LHCN-M2 (cell line): ENCODE measurements at regions not wholly inside any gene's neighbourhood (a gene's known extent, or its start where the extent isn't known, plus 50 kb on each side); places are given as distances from the start of the nearest gene placed in this dataset.
"Not testable (repeated sequence)": the region's sequence is repeated elsewhere in the genome, so short reads cannot be mapped to it uniquely, and the experiment has no call there.

Experiments
- DNase-seq: peaks from one replicate; pipeline ENCODE4 v3.0.0-alpha.2; 2012; ENCODE audit warnings: low read depth

DNA sequence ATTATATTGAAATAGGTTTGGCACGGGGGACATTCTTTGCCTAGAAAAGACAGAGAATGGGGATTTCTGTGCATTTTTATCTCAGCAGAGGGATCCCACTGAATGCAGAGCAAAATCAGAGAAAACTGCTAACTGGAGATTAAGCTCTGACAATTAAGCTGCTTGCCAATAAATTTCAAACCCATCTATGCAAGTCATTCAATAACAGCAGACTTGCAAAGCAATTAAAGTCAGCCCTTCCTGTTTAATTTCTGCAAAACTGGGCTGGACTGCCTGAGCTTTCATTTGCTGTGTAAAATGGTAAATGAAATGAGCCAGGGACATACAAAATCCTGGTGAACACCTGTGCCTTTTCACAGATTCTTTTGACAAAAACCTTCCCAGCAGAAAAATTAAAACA, 1273.9 kb upstream of the CNTN5 start:
- no peak for DNase-seq

DNA sequence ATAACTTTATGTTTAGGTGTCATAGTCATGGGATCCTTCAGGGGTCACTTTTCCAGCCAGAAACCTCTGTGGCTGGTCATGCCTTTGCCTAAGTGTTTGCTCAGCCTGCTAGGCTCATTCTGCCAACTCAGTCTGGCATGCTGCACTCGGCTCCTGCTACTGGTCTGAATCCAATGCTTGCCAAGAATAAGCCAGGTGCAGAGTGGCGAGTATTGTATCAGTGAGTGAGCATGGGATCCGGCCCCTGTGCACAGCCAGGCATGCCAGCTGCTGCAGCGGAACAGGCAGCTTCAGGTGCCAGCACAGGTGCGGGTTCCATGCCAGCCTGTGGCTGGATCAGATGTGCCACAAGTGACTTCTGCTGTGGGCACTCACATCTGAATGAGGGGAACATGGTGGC, 1269.3 kb upstream of the CNTN5 start:
- DNase-seq, result no peak

DNA sequence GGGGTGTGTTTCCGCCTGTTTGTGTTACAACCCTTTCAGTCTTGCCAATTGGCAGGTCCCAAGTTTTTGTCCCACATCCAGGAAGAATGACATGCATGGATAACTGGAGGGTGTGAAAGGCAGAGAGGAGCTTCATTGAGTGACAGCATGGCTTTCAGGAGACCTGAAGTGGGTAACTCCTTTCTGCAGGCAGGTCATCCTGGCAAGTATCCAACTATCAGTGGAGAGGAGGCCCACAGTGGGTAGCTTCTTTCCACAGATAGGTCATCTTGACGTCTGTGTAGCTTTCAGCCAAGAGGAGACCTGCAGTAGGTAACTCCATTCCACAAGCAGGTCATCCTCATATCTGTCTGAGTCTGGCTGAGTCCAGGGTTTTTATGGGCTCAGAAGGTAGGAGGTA, 1268.8 kb upstream of the CNTN5 start:
- no peak for DNase-seq

DNA sequence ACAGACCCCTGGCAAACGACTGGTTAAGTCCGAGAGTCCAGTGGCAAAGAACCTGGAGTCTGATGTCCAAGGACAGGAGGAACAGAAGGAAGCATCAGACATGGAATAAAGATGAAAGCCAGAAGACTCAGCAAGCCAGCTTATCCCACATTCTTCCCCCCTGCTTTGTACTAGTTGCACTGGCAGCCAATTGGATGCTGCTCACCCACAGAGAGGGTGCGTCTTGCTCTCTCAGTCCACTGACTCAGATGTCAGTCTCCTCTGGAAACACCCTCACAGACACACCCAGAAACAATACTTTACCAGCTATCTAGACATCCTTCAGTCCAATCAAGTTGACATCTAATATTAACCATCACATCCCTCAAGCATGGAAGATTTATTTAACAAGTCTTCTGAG, 1265.8 kb upstream of the CNTN5 start:
- DNase-seq, result no peak

GRCh38 chr11:97756571-97757335, 1264.0 kb upstream of the CNTN5 start:
- DNase-seq, result no peak

GRCh38 chr11:97761175-97761574, 1259.6 kb upstream of the CNTN5 start:
- DNase-seq, result no peak

DNA sequence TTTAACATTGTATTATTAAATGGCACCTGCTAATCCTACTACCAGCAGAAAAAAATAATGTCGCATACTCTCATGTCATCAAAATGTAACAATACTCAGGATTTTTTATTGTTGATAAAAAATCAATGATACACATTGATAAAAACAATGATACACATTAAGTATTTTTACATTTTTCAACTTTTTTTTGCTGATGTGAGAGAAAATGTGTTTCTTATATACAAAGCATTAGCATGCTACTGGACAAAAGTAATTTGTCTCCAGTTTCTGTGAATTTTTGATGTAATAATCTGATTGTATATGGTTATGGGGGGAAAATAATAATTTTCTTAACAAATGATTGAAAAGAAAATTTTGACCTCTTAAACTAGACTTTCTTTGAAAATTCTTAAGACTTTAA, 1256.6 kb upstream of the CNTN5 start:
- DNase-seq, result no peak

- DNase-seq, result no peak
These were observed 1256.1 kb upstream of the CNTN5 start for GRCh38 chr11:97764605-97765004.

DNA sequence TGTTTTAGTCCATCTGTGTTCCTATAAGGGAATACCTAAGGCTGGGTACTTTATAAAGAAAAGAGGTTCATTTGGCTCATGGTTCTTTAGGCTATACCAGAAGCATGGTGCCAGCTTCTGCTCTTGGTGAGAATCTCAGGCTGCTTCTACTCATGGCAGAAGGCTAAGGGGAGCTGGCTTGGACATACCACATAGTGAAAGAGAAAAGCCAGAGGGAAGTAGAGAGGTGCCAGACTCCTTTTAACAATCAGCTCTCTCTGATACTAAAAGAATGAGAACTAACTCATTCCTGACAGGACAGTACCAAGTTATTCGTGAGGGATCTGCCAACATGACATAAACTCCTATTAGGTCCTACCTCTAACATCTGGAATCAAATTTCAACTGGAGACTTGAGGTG, 1250.2 kb upstream of the CNTN5 start:
- DNase-seq, result no peak

DNA sequence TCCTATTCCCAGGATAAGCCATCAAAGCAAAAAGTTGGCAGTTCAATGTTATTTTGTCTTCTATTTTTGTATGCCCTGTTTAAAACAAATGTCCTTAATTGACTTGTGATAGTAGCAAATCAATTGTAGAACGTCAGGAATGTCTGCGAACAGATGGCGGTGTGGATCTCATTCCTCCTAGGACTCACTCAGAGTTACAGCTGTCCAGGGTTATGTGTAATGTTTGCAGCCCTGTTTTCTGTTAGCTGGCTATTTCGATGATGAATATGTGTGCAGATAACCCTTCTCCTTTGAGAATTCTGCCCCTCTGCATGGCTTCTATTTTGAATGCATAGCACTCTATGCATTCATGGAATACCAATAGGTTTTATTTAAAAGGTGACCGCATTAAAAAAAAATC, 1248.0 kb upstream of the CNTN5 start:
- no peak for DNase-seq

DNA sequence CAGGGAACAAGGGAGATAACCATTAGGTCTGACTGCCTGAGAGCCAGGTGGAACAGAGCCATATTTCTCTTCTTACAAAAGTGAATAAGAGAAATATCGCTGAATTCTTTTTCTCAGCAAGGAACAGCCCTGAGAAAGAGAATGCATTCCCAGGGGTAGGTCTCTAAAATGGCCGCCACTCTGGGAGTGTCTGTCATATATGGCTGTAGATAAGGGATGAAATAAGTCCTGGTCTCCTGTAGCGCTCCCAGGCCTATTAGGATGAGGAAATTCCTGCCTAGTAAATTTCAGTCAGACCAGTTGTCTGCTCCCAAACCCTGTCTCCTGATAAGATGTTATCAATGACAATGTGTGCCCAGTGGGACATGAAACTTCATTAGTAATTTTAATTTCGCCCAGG, 1236.4 kb upstream of the CNTN5 start:
- DNase-seq, result not testable (repeated sequence)

- DNase-seq, result no peak
These were observed 1233.8 kb upstream of the CNTN5 start for GRCh38 chr11:97786961-97787360.

DNA sequence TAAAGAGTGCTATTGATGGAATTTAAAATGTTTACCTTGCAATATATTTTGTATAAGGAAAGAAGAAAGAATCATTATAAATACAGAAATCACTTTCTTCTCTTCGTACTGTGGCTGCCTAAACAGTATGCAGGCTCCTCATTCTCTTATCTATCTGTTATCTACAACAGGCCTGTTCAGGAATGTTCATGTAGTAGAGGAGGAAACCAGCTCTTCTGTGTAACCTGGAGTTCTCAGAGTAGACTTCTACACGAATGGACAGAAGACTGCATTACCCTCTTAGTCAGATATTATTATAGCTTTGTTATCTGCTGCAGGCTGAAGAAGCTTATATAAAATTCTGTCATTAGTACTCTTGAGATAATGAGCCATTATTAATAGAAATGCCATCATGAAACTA, 1225.9 kb upstream of the CNTN5 start:
- no peak for DNase-seq

GRCh38 chr11:97800891-97801290, 1219.9 kb upstream of the CNTN5 start:
- no peak for DNase-seq

DNA sequence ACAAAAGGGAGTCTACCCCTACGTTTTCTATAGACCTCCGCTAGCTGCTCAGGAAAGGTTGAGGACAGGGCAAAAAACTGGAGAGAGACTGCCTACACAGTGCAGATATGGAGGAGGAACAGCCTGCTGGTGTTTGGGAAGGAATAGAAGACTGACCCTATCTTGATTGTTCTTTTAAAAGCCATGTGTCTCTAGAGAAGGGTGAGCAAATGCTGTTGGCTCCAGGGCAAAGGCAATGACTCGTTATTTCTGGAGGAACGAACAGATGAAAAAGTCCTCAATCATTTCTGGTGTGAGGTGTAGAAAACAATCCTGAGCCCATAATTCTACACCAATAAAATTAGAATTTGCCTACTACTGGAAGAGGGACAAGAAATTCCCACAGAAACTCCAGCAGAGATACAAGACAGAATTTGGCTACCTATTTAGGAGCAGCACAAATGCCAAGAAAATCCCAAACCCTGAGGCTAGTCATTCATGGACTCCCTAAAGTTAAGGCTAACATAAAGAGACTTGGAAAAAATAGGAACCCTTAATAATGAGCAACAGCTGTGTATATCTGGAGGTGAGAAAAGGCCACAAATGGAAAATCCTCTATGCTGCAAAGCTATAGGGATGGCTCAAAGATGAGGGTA, 1206.3 kb upstream of the CNTN5 start:
- DNase-seq, result no peak

GRCh38 chr11:97815667-97816066, 1205.1 kb upstream of the CNTN5 start:
- no peak for DNase-seq

GRCh38 chr11:97832451-97832850, 1188.3 kb upstream of the CNTN5 start:
- DNase-seq, result no peak

DNA sequence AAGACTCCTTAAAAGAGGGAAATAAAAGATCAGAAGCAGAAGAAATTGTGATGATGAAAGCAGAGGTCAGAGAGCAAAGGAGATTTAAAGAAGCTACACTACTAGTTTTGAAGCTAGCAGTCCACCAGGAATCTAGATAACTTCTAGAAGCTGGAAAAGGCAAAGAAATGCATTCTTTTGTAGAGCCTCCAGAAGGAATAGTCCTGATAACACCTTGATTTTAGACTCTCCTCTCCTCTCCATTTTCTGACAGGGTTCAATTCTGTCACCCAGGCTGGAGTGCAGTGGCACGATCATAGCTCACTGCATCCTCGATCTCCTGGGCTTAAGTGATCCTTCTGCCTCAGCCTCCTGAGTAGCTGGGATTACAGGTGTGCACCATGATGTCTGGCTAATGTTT, 1187.3 kb upstream of the CNTN5 start:
- no peak for DNase-seq

GRCh38 chr11:97844016-97844415, 1176.7 kb upstream of the CNTN5 start:
- DNase-seq, result no peak

DNA sequence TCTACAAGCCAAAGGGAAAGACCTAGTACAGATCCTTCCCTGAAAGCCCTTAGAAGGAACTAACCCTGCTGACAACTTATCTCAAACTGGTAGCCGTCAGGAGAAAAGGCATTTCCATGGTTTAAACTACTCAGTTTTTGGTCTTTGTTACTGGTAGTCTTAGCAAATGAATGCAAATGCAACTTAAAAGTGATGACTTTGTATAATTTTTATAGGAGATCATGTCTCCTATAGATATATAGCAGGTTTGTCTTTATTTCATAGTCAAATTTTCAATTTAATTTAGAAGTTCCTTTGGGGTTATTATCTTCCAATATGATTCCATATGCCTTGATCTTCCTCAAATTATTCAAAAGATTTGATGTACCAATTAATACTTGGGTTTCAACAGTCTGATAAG, 1173.0 kb upstream of the CNTN5 start:
- DNase-seq, result no peak

- no peak for DNase-seq
These were observed 1170.0 kb upstream of the CNTN5 start for GRCh38 chr11:97850701-97851100.

- DNase-seq, result no peak
These were observed 1166.4 kb upstream of the CNTN5 start for GRCh38 chr11:97854357-97854756.

- no peak for DNase-seq
These were observed 1165.9 kb upstream of the CNTN5 start for GRCh38 chr11:97854877-97855276.

DNA sequence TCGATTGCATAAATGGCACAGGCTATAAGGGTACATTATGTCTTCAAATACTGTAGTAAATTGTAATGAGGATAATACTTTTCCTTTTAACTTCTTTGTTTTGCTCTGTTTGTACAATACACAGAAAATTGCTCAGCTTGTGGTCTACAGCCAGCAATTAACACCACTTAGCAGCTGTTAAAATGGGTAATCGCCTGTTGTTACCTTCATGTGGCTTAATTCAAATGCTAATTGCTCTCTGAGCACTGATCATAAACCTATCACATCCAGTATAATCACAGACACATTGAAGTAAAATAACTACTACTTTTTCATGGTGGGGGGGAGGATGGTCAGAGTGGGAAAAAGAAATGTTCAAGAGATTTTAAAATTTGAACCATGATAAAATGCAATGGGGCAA, 1164.1 kb upstream of the CNTN5 start:
- no peak for DNase-seq
